Liver (tissue), 8 donors: ENCODE measurements at regions not wholly inside any gene's neighbourhood (a gene's known extent, or its start where the extent isn't known, plus 50 kb on each side); places are given as distances from the start of the nearest gene placed in this dataset.

Experiments
- DNase-seq: peaks from one replicate; pipeline ENCODE4 v3.0.0-alpha.2; 2017; ENCODE audit warnings: low spot score
- H3K27ac ChIP-seq, 2 donors: one replicate each; pipeline ENCODE4 v1.7.0; 2013; ENCODE audit warnings: inconsistent platforms in 2 of 2, low read length in 2 of 2, control low read depth in 1 of 2, low read depth in 1 of 2, mild to moderate bottlenecking in 1 of 2
- H3K27me3 ChIP-seq, 4 donors: one replicate each; pipeline versions ENCODE4 v1.6.1 to v1.7.0; 2013; ENCODE audit warnings: low read length in 3 of 4, inconsistent platforms in 1 of 4, mild to moderate bottlenecking in 1 of 4, moderate library complexity in 1 of 4; ENCODE audit not compliant: control insufficient read depth in 4 of 4, insufficient read depth in 4 of 4
- H3K36me3 ChIP-seq, 4 donors: one replicate each; pipeline versions ENCODE4 v1.6.1 to v1.7.0; 2013; ENCODE audit warnings: low read length in 3 of 4, mild to moderate bottlenecking in 3 of 4, low read depth in 1 of 4, moderate library complexity in 1 of 4; ENCODE audit not compliant: control insufficient read depth in 4 of 4, insufficient read depth in 3 of 4
- H3K4me1 ChIP-seq, 4 donors: one replicate each; pipeline versions ENCODE4 v1.6.1 to v1.7.0; 2013; ENCODE audit warnings: low read length in 3 of 4, mild to moderate bottlenecking in 3 of 4, moderate library complexity in 1 of 4; ENCODE audit not compliant: control insufficient read depth in 4 of 4, insufficient read depth in 4 of 4
- H3K4me3 ChIP-seq, 3 donors: one replicate each; pipeline versions ENCODE4 v1.6.1 to v1.7.0; 2013; ENCODE audit warnings: low read length in 3 of 3, control low read depth in 1 of 3, low read depth in 1 of 3, mild to moderate bottlenecking in 1 of 3
- H3K9ac ChIP-seq, 2 donors: one replicate each; pipeline ENCODE4 v1.7.0; 2013; ENCODE audit warnings: low read length in 2 of 2, mild to moderate bottlenecking in 2 of 2, moderate library complexity in 2 of 2, control low read depth in 1 of 2, low read depth in 1 of 2
- H3K9me3 ChIP-seq, 4 donors: one replicate each; pipeline versions ENCODE4 v1.6.1 to v1.7.0; 2013; ENCODE audit warnings: low read length in 3 of 4; ENCODE audit not compliant: control insufficient read depth in 4 of 4
- EGR1 ChIP-seq, 2 donors: IDR thresholded peaks; 2 replicates each; pipeline ENCODE4 v1.6.1; 2016 to 2018; ENCODE audit warnings: antibody characterized with exemption in 2 of 2, low read depth in 2 of 2
- FOXA1 ChIP-seq: IDR thresholded peaks from 2 replicates; pipeline ENCODE4 v1.6.1; 2016; ENCODE audit warnings: antibody characterized with exemption
- GABPA ChIP-seq, 2 donors: IDR thresholded peaks in 1 of 2; conservative IDR thresholded peaks in 1 of 2; 2 replicates each; pipeline ENCODE4 v1.6.1; 2016; ENCODE audit warnings: antibody characterized with exemption in 2 of 2, mild to moderate bottlenecking in 1 of 2, moderate library complexity in 1 of 2
- HNF4A ChIP-seq, 2 donors: conservative IDR thresholded peaks; 2 replicates each; pipeline ENCODE4 v1.6.1; 2016; ENCODE audit warnings: antibody characterized with exemption in 2 of 2, mild to moderate bottlenecking in 2 of 2
- HNF4G ChIP-seq: IDR thresholded peaks from 2 replicates; pipeline ENCODE4 v1.6.1; 2016; ENCODE audit warnings: antibody characterized with exemption
- RAD21 ChIP-seq, 2 donors: IDR thresholded peaks; 2 replicates each; pipeline ENCODE4 v1.6.1; 2016; ENCODE audit warnings: antibody characterized with exemption in 2 of 2, mild to moderate bottlenecking in 2 of 2
- REST ChIP-seq: IDR thresholded peaks from 2 replicates; pipeline ENCODE4 v1.6.1; 2016; ENCODE audit warnings: antibody characterized with exemption, mild to moderate bottlenecking
- RXRA ChIP-seq, 2 donors: IDR thresholded peaks; 2 replicates each; pipeline ENCODE4 v1.6.1; 2017 to 2018; ENCODE audit warnings: antibody characterized with exemption in 2 of 2, mild to moderate bottlenecking in 1 of 2
- YY1 ChIP-seq: IDR thresholded peaks from 2 replicates; pipeline ENCODE4 v1.6.1; 2016; ENCODE audit warnings: antibody characterized with exemption, mild to moderate bottlenecking
- WGBS: extraction: QIAGEN DNeasy Blood & Tissue Kit; methylation state at CpG from one replicate; pipeline ENCODE4 v1.1.7; 2013; 5-methylcytosine and 5-hydroxymethylcytosine counted together
- TF ChIP-seq, protein P1 (sequence below): fragments of 150-350 bp; IDR thresholded peaks from 2 replicates; pipeline ENCODE4 v1.5.1; 2017; ENCODE audit warnings: improper control_type of control experiment, low read depth, low read length; ENCODE audit not compliant: missing input control
- TF ChIP-seq, protein P2 (sequence below): IDR thresholded peaks from 2 replicates; pipeline ENCODE4 v1.6.1; 2016; ENCODE audit warnings: antibody characterized with exemption
- donor health status: healthy.
- donor health status: healthy.
- donor health status: healthy.
- donor health status: healthy.
- donor health status: healthy.

DNA sequence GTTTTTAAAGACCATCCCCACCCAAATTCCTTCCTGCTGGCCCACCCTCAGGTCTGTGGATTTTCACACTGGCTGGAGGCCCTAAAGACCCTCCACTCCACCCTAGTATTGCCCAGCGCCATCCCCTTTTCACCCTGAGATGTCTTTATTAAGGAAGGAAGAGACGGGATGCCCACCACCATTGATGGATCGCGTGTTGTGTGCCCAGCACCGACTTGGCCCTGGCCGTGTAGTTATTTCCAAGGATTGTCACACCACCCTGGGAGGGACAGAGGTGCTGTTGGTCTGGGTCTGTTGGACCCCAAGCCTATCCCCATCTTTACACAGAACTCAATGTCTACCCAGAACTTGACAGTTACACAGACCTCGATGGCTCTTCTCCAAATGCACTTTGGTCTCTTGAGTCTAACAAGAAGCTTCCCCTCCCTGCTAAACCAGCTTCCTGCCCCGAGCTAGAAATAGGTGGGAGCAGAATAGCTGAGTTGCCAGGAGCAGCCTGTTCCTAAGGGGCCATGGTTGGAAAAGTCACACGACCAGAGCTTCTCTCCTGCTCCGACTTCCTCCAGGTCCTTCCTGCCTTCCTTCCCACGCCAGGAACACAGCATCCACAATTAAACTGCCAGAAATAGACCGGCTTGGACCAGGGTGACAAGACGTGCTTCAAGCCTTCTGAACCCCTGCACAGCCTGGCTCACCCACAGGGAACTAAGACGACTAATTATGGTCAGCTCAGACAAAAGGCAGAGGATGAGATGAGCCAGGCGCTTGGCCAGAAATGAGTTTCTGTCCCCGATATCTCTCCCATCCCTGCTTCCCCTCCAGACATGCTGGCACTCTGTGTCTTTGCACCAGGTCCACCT lies 139.5 kb upstream of the CHST15 start:
- H3K9ac ChIP-seq: no peak overlapping the region
- no peak overlapping the region for H3K4me3 ChIP-seq
- H3K36me3 ChIP-seq: no peaks in the 10 kb centered on the region
- no peak for DNase-seq
- WGBS: 63% methylated on average over 16 of the region's 16 CpGs
- H3K9me3 ChIP-seq: peaks cover 0 to 2% (median 0%) of the 10 kb centered on the region in 4 donors
- H3K27ac ChIP-seq: no peak overlapping the region
- H3K27me3 ChIP-seq: no peaks in the 10 kb centered on the region
- no peaks in the 10 kb centered on the region for H3K4me1 ChIP-seq
- no peak for TF ChIP-seq REST
- no peak for TF ChIP-seq GABPA (IDR thresholded peaks at IDR 0.05 in 1 of 2, conservative IDR thresholded peaks at IDR 0.05 in 1 of 2)
- TF ChIP-seq RXRA (IDR thresholded peaks at IDR 0.05): no peak
- TF ChIP-seq, protein P1, sequence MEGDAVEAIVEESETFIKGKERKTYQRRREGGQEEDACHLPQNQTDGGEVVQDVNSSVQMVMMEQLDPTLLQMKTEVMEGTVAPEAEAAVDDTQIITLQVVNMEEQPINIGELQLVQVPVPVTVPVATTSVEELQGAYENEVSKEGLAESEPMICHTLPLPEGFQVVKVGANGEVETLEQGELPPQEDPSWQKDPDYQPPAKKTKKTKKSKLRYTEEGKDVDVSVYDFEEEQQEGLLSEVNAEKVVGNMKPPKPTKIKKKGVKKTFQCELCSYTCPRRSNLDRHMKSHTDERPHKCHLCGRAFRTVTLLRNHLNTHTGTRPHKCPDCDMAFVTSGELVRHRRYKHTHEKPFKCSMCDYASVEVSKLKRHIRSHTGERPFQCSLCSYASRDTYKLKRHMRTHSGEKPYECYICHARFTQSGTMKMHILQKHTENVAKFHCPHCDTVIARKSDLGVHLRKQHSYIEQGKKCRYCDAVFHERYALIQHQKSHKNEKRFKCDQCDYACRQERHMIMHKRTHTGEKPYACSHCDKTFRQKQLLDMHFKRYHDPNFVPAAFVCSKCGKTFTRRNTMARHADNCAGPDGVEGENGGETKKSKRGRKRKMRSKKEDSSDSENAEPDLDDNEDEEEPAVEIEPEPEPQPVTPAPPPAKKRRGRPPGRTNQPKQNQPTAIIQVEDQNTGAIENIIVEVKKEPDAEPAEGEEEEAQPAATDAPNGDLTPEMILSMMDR: no peak
- TF ChIP-seq YY1: no peak

- no peak for DNase-seq
- H3K36me3 ChIP-seq: no peaks in the 10 kb centered on the region
- H3K9me3 ChIP-seq: peaks cover 0 to under 1% (median 0%) of the 10 kb centered on the region in 4 donors
- no peak overlapping the region for H3K4me3 ChIP-seq
- H3K27me3 ChIP-seq: no peaks in the 10 kb centered on the region
- H3K27ac ChIP-seq: no peak overlapping the region
- H3K9ac ChIP-seq: no peak overlapping the region
- no peaks in the 10 kb centered on the region for H3K4me1 ChIP-seq
- TF ChIP-seq RAD21 (IDR thresholded peaks at IDR 0.05): no peak
- TF ChIP-seq YY1: no peak
- TF ChIP-seq, protein P2, sequence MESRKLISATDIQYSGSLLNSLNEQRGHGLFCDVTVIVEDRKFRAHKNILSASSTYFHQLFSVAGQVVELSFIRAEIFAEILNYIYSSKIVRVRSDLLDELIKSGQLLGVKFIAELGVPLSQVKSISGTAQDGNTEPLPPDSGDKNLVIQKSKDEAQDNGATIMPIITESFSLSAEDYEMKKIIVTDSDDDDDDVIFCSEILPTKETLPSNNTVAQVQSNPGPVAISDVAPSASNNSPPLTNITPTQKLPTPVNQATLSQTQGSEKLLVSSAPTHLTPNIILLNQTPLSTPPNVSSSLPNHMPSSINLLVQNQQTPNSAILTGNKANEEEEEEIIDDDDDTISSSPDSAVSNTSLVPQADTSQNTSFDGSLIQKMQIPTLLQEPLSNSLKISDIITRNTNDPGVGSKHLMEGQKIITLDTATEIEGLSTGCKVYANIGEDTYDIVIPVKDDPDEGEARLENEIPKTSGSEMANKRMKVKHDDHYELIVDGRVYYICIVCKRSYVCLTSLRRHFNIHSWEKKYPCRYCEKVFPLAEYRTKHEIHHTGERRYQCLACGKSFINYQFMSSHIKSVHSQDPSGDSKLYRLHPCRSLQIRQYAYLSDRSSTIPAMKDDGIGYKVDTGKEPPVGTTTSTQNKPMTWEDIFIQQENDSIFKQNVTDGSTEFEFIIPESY: no peak
- no peak for TF ChIP-seq HNF4A (conservative IDR thresholded peaks at IDR 0.05)
- no peak for TF ChIP-seq REST
- TF ChIP-seq EGR1 (IDR thresholded peaks at IDR 0.05; ENCODE audit: low read depth in 2 of 2): no peak
- TF ChIP-seq HNF4G: no peak
- no peak for TF ChIP-seq FOXA1
- WGBS: 86% methylated on average over 8 of the region's 8 CpGs
Measured at GRCh38 chr10:124231168-124232155, 138.1 kb upstream of the CHST15 start.
